Fibroblast of lung (primary cell): ENCODE measurements at regions not wholly inside any gene's neighbourhood (a gene's known extent, or its start where the extent isn't known, plus 50 kb on each side); places are given as distances from the start of the nearest gene placed in this dataset.

ENCODE experiments used
- DNase-seq, 2 donors: peaks; one replicate each; pipeline versions ENCODE4 v3.0.0 to v3.0.0-alpha.2; 2010; ENCODE audit warnings: low read depth in 2 of 2
- H2AFZ ChIP-seq: 2 replicates; pipeline ENCODE4 v1.5.1; 2012; ENCODE audit warnings: low read length, control low read depth, inconsistent platforms
- H3K27ac ChIP-seq: 2 replicates; pipeline ENCODE4 v1.5.1; 2011; ENCODE audit warnings: low read length, control low read depth; ENCODE audit not compliant: insufficient read depth
- H3K27me3 ChIP-seq: 2 replicates; pipeline ENCODE4 v1.5.1; 2011; ENCODE audit warnings: mild to moderate bottlenecking, low read length; ENCODE audit not compliant: control insufficient read depth, insufficient read depth
- H3K36me3 ChIP-seq: 2 replicates; pipeline ENCODE4 v1.5.1; 2011; ENCODE audit warnings: low read length; ENCODE audit not compliant: control insufficient read depth, insufficient read depth
- H3K4me1 ChIP-seq: 2 replicates; pipeline ENCODE4 v1.5.1; 2011; ENCODE audit warnings: low read length; ENCODE audit not compliant: control insufficient read depth, insufficient read depth; ENCODE audit errors: extremely low read depth
- H3K4me2 ChIP-seq: 2 replicates; pipeline ENCODE4 v1.5.1; 2011; ENCODE audit warnings: low read length, control low read depth; ENCODE audit not compliant: insufficient read depth; ENCODE audit errors: extremely low read depth
- H3K4me3 ChIP-seq, 4 experiments: fragments of 200-600 bp in 1 of 4; sonication (generic) in 1 of 4; replicated peaks in 1 of 4; 2 replicates each; pipeline ENCODE4 v1.5.1; 2011 to 2016; ENCODE audit warnings: low read length in 4 of 4, low read depth in 3 of 4, mild to moderate bottlenecking in 3 of 4, control low read depth in 2 of 4, inconsistent platforms in 1 of 4, mixed read lengths in 1 of 4; ENCODE audit not compliant: insufficient read depth in 1 of 4; ENCODE audit errors: control extremely low read depth in 1 of 4
- H3K79me2 ChIP-seq: 2 replicates; pipeline ENCODE4 v1.5.1; 2012; ENCODE audit warnings: mild to moderate bottlenecking, low read length, inconsistent platforms; ENCODE audit not compliant: control insufficient read depth, insufficient read depth
- H3K9ac ChIP-seq: 2 replicates; pipeline ENCODE4 v1.5.1; 2011; ENCODE audit warnings: mild to moderate bottlenecking, low read length, control low read depth; ENCODE audit not compliant: insufficient read depth
- H3K9me3 ChIP-seq: 2 replicates; pipeline ENCODE4 v1.5.1; 2012; ENCODE audit warnings: low read depth, low read length; ENCODE audit not compliant: control insufficient read depth, insufficient read depth
- H4K20me1 ChIP-seq: 2 replicates; pipeline ENCODE4 v1.5.1; 2011; ENCODE audit warnings: low read length; ENCODE audit not compliant: control insufficient read depth, insufficient read depth; ENCODE audit errors: extremely low read depth
- EZH2 ChIP-seq: IDR thresholded peaks from 2 replicates; pipeline ENCODE4 v1.5.1; 2012; ENCODE audit warnings: low read length, control low read depth, mild to moderate bottlenecking; ENCODE audit errors: missing control alignments
- TF ChIP-seq, protein P1 (sequence below), 2 donors: IDR thresholded peaks in 1 of 2; conservative IDR thresholded peaks in 1 of 2; 1 replicate in 1 of 2; 2 replicates in 1 of 2; pipeline ENCODE4 v1.5.1; 2011 to 2012; ENCODE audit warnings: low read length in 2 of 2, control low read depth in 1 of 2, inconsistent platforms in 1 of 2, low read depth in 1 of 2, mild to moderate bottlenecking in 1 of 2

DNA sequence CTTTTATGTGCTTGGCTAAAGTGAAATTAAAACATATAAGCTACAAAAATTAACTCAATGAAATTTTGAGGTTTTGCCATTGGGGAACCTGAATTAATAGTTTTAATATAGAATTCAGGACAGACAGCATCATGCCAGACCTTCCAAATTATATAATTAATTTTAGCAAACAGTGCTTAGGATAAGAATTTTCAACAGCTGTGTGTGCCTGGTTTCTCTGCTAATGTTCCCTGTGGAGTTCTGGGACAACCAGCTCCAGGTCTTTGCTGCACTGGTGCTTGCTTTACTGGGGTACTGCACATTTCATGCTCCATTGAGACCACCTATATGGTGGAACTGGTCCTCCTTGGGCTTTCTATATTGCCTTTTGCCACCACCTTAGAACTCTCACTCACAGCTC, 199.5 kb downstream of the NDFIP2 start:
- Histone ChIP-seq H3K9me3 (no peaks in the 10 kb centered on the region), H4K20me1 (no peaks in the 10 kb centered on the region), H3K79me2 (no peaks in the 10 kb centered on the region), H3K36me3 (no peaks in the 10 kb centered on the region), H2AFZ (no peak overlapping the region), H3K27me3 (no peaks in the 10 kb centered on the region), H3K4me1 (no peaks in the 10 kb centered on the region), H3K4me3 (no peak overlapping the region), H3K27ac (no peak overlapping the region), H3K4me2 (no peak overlapping the region), H3K9ac (no peak overlapping the region)
- no peak for TF ChIP-seq EZH2
- no peak for DNase-seq

DNA sequence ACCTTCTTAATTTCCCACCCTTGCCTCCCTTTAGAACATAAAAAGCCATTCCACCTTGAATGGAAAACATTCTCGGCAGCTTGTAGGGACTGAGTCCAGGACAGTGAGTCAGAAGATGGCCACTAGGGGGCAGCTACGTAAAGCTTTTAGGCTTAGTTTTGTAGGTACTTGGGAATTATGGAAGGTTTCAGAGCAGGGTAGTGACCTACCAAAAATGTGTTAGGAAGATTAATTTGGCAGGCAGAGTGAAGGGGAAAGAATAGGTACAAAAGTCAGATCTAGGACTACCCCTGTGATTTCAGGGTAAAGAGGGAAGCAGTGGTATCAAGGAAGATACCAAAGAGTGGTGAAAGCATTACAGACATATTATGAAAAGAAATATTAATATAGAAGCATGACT, 198.4 kb downstream of the NDFIP2 start:
- Histone ChIP-seq H3K4me1 (no peaks in the 10 kb centered on the region), H3K27me3 (no peaks in the 10 kb centered on the region), H3K9ac (no peak overlapping the region), H3K27ac (no peak overlapping the region), H2AFZ (no peak overlapping the region), H3K4me3 (no peak overlapping the region), H3K36me3 (no peaks in the 10 kb centered on the region), H3K79me2 (no peaks in the 10 kb centered on the region), H3K4me2 (no peak overlapping the region), H4K20me1 (no peaks in the 10 kb centered on the region), H3K9me3 (no peaks in the 10 kb centered on the region)
- peak; percentile 58 to 77 for DNase-seq
- TF ChIP-seq, protein P1, sequence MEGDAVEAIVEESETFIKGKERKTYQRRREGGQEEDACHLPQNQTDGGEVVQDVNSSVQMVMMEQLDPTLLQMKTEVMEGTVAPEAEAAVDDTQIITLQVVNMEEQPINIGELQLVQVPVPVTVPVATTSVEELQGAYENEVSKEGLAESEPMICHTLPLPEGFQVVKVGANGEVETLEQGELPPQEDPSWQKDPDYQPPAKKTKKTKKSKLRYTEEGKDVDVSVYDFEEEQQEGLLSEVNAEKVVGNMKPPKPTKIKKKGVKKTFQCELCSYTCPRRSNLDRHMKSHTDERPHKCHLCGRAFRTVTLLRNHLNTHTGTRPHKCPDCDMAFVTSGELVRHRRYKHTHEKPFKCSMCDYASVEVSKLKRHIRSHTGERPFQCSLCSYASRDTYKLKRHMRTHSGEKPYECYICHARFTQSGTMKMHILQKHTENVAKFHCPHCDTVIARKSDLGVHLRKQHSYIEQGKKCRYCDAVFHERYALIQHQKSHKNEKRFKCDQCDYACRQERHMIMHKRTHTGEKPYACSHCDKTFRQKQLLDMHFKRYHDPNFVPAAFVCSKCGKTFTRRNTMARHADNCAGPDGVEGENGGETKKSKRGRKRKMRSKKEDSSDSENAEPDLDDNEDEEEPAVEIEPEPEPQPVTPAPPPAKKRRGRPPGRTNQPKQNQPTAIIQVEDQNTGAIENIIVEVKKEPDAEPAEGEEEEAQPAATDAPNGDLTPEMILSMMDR (conservative IDR thresholded peaks at IDR 0.05 in 1 of 2, IDR thresholded peaks at IDR 0.05 in 1 of 2; ENCODE audit: low read depth in 1 of 2, low read length in 2 of 2), result peak; percentile 73 to 79
- no peak for TF ChIP-seq EZH2

DNA sequence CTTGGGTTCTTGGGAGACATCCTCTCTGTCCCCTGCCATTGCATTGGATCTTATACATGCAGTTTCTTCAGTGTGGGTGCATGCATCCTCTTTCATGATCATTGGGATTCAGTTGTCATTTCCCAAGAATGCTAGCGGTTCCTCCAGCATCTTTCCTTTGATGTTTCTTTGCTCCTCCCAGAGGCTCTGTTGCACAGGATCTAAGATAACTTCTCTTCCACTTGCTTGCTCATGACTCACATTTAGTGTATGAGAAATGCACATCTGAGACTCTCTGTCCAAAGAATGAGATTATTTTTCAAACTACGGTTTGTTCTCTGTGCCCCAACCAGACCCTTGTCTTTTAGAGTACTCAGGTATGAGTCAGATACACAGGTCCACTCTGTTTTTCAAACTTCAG, 197.1 kb downstream of the NDFIP2 start:
- H3K27ac ChIP-seq, result no peak overlapping the region
- no peaks in the 10 kb centered on the region for H3K36me3 ChIP-seq
- no peaks in the 10 kb centered on the region for H3K27me3 ChIP-seq
- H3K4me1 ChIP-seq, result no peaks in the 10 kb centered on the region
- TF ChIP-seq, protein P1 (conservative IDR thresholded peaks at IDR 0.05 in 1 of 2, IDR thresholded peaks at IDR 0.05 in 1 of 2; ENCODE audit: low read depth in 1 of 2, low read length in 2 of 2), result no peak
- no peak for TF ChIP-seq EZH2
- H3K9me3 ChIP-seq, result no peaks in the 10 kb centered on the region
- H3K4me3 ChIP-seq, result no peak overlapping the region
- no peak overlapping the region for H3K9ac ChIP-seq
- DNase-seq, result peak; percentile 8 to 72
- H3K79me2 ChIP-seq, result no peaks in the 10 kb centered on the region
- no peak overlapping the region for H3K4me2 ChIP-seq
- H4K20me1 ChIP-seq, result no peaks in the 10 kb centered on the region
- H2AFZ ChIP-seq, result no peak overlapping the region
